Thoracic aorta (tissue), 2 donors: ENCODE measurements at regions not wholly inside any gene's neighbourhood (a gene's known extent, or its start where the extent isn't known, plus 50 kb on each side); places are given as distances from the start of the nearest gene placed in this dataset.

Experiments
- ATAC-seq: fragments of 150-250 bp; one replicate; pipeline ENCODE4 v1.8.0; 2017; ENCODE audit warnings: low read depth; ENCODE audit not compliant: insufficient number of reproducible peaks, low FRiP score
- DNase-seq: peaks from one replicate; pipeline ENCODE4 v3.0.0-alpha.2; 2020; ENCODE audit warnings: low spot score
- H3K27ac ChIP-seq, 2 donors: fragments of 200-600 bp; sonication (generic); 1 replicate in 1 of 2; 2 replicates in 1 of 2; pipeline ENCODE4 v1.5.1; 2016; ENCODE audit warnings: mild to moderate bottlenecking in 2 of 2, moderate library complexity in 2 of 2
- H3K27me3 ChIP-seq: fragments of 200-600 bp; sonication (generic); replicated peaks from 2 replicates; pipeline ENCODE4 v1.6.0; 2016; ENCODE audit warnings: mild to moderate bottlenecking; ENCODE audit not compliant: insufficient read depth
- H3K36me3 ChIP-seq: fragments of 200-600 bp; sonication (generic); one replicate; pipeline ENCODE4 v1.5.1; 2016
- H3K4me1 ChIP-seq, 2 donors: fragments of 200-600 bp; sonication (generic); 1 replicate in 1 of 2; 2 replicates in 1 of 2; pipeline versions ENCODE4 v1.5.1 to v1.6.0; 2016; ENCODE audit warnings: low read depth in 2 of 2, mild to moderate bottlenecking in 1 of 2; ENCODE audit not compliant: control insufficient read depth in 1 of 2
- H3K4me3 ChIP-seq: fragments of 200-600 bp; sonication (generic); 2 replicates; pipeline ENCODE4 v1.5.1; 2016; ENCODE audit warnings: mild to moderate bottlenecking
- H3K9me3 ChIP-seq: fragments of 200-600 bp; sonication (generic); 2 replicates; pipeline ENCODE4 v1.5.1; 2016
- TF ChIP-seq, protein P1 (sequence below): fragments of 200-600 bp; sonication (generic); IDR thresholded peaks from one replicate; pipeline ENCODE4 v1.5.1; 2019; ENCODE audit warnings: antibody characterized with exemption

DNA sequence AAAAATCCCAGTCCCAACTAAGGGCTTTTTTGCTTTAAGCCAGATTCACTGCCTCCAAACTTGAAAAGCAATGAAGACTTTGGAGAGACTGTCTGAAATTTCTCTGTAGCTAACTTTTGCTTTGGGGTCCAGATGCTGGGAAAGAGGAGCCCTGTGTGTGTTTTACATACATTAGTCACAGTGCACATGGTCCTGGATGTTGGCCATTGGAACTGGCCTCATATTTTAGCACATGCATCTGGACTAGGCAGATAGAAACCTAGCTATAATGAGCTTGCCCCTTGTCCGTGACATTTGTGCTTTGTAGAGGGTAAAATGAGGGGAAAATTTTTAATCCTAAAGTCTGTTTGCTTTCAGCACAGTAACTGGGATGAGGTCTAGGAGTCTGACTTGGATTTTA is 421.7 kb downstream of the CDK5RAP2 start:
- TF ChIP-seq, protein P1, sequence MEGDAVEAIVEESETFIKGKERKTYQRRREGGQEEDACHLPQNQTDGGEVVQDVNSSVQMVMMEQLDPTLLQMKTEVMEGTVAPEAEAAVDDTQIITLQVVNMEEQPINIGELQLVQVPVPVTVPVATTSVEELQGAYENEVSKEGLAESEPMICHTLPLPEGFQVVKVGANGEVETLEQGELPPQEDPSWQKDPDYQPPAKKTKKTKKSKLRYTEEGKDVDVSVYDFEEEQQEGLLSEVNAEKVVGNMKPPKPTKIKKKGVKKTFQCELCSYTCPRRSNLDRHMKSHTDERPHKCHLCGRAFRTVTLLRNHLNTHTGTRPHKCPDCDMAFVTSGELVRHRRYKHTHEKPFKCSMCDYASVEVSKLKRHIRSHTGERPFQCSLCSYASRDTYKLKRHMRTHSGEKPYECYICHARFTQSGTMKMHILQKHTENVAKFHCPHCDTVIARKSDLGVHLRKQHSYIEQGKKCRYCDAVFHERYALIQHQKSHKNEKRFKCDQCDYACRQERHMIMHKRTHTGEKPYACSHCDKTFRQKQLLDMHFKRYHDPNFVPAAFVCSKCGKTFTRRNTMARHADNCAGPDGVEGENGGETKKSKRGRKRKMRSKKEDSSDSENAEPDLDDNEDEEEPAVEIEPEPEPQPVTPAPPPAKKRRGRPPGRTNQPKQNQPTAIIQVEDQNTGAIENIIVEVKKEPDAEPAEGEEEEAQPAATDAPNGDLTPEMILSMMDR, result no peak

DNA sequence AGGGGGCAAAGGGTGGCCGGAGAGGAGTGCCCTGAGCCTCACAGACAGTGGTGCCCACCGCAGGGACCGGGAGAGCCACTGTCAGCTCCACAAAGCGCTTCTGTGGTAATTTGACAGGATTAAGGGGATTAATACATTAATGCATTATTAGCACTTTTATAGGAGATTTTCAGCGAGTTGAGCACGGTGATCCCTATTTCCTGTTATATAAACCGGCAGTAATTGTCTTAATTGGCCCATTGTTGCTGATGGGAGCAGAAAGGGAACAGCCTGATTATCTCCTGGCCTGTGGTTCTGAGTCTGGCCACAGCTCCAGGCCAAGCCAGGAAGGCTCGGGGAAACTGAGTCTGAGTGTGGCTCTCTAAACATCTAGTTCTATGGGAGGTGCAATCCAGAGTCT is 423.6 kb downstream of the CDK5RAP2 start:
- no peaks in the 10 kb centered on the region for H3K4me1 ChIP-seq
- no peak overlapping the region for H3K27ac ChIP-seq
- no peak overlapping the region for H3K4me3 ChIP-seq
- TF ChIP-seq, protein P1, result no peak
- no peaks in the 10 kb centered on the region for H3K9me3 ChIP-seq
- no peak for DNase-seq
- no peak for ATAC-seq
- H3K27me3 ChIP-seq, result no peaks in the 10 kb centered on the region
- no peaks in the 10 kb centered on the region for H3K36me3 ChIP-seq

More for the DNA sequence above, 421.7 kb downstream of the CDK5RAP2 start:
- H3K27me3 ChIP-seq, result no peaks in the 10 kb centered on the region
- no peak overlapping the region for H3K27ac ChIP-seq
- DNase-seq, result no peak
- no peaks in the 10 kb centered on the region for H3K9me3 ChIP-seq
- ATAC-seq, result no peak
- H3K4me3 ChIP-seq, result no peak overlapping the region
- no peaks in the 10 kb centered on the region for H3K36me3 ChIP-seq
- no peaks in the 10 kb centered on the region for H3K4me1 ChIP-seq

DNA sequence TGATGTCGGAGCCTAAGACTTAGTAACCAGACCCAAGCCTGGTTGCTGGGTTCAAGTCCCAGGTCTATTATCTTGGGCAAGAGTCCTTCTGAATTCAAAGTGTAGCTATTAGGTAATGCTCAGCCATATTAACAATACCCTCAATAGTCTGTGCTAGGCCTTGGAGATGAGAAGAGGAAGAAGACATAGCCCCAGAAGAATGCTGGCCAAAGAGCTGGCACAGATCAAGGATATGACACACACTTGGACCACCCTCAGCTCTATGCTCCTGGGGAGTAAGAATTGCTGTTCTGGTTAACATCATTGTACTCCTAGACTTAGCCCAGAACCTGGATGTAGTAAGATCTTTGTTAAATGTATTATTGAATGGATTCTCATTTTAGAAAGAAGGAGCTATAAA is 426.7 kb downstream of the CDK5RAP2 start:
- no peaks in the 10 kb centered on the region for H3K4me1 ChIP-seq
- no peaks in the 10 kb centered on the region for H3K9me3 ChIP-seq
- DNase-seq (no peak), ATAC-seq (no peak)
- no peak overlapping the region for H3K27ac ChIP-seq
- no peaks in the 10 kb centered on the region for H3K27me3 ChIP-seq
- TF ChIP-seq, protein P1, result no peak
- no peaks in the 10 kb centered on the region for H3K36me3 ChIP-seq
- H3K4me3 ChIP-seq, result no peak overlapping the region

DNA sequence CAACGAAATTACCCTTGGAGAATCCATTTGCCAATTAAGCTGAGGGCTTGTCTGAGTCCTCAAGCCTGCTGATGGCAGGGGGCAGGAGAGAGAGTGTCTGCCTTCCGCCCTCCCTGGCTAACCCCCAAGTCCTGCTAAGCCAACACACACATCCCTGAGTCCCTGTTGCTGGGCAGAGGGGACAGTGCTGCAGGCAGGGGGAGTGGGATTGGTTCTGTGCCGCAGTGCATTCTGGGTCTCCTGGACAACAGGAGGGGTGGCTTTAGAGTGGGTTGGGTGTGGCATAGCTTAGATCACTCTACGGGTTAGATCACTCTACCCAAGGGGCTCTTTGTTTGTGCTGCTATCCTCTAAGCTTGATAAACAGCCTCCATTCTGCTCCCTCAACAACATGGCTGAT is 427.7 kb downstream of the CDK5RAP2 start:
- DNase-seq (no peak), ATAC-seq (no peak)
- no peaks in the 10 kb centered on the region for H3K27me3 ChIP-seq
- H3K9me3 ChIP-seq, result no peaks in the 10 kb centered on the region
- no peak overlapping the region for H3K4me3 ChIP-seq
- TF ChIP-seq, protein P1, result no peak
- H3K36me3 ChIP-seq, result no peaks in the 10 kb centered on the region
- no peak overlapping the region for H3K27ac ChIP-seq
- H3K4me1 ChIP-seq, result no peaks in the 10 kb centered on the region

DNA sequence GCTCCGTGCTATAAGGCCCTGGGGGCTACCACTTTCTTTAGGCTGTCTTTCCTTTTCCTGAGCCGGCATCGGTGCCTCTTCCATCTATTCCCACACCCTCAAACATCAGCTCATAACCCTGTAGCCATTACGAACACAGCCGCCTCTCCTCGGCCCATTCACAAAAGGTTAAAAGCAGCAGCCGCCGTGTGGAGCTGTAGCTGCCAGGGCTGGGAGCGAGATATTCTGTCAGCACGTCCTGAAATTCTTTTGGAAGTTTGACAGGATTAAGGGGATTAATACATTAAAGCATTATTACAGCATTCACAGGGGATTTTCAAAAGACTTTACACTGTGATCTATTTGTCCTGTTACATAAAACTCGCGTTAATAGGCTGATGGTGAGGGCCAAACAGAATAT is 428.2 kb downstream of the CDK5RAP2 start:
- Histone ChIP-seq H3K36me3 (no peaks in the 10 kb centered on the region), H3K4me3 (no peak overlapping the region), H3K9me3 (no peaks in the 10 kb centered on the region), H3K27ac (no peak overlapping the region), H3K27me3 (no peaks in the 10 kb centered on the region), H3K4me1 (no peaks in the 10 kb centered on the region)
- TF ChIP-seq, protein P1, result no peak
- ATAC-seq (no peak), DNase-seq (no peak)
